Endodermal cell (in vitro differentiated cells): ENCODE measurements at regions not wholly inside any gene's neighbourhood (a gene's known extent, or its start where the extent isn't known, plus 50 kb on each side); places are given as distances from the start of the nearest gene placed in this dataset.

Source experiments
- DNase-seq: peaks from one replicate; pipeline ENCODE4 v3.0.0-alpha.2; 2017
- H3K27ac ChIP-seq: 2 replicates; pipeline ENCODE4 v1.5.1; 2013; ENCODE audit warnings: mild to moderate bottlenecking, low read depth, low read length, moderate library complexity
- H3K27me3 ChIP-seq: 2 replicates; pipeline ENCODE4 v1.6.1; 2013; ENCODE audit warnings: mild to moderate bottlenecking, low read length, moderate library complexity; ENCODE audit not compliant: insufficient read depth, control insufficient read depth, poor library complexity, severe bottlenecking
- H3K36me3 ChIP-seq: 2 replicates; pipeline ENCODE4 v1.7.0; 2013; ENCODE audit warnings: mild to moderate bottlenecking, low read length, moderate library complexity; ENCODE audit not compliant: control insufficient read depth, insufficient read depth
- H3K4me1 ChIP-seq: one replicate; pipeline ENCODE4 v1.7.0; 2013; ENCODE audit warnings: low read length; ENCODE audit not compliant: control insufficient read depth, insufficient read depth
- H3K4me3 ChIP-seq: 2 replicates; pipeline ENCODE4 v1.5.1; 2013; ENCODE audit warnings: mild to moderate bottlenecking, low read length, moderate library complexity
- H3K9ac ChIP-seq: 2 replicates; pipeline ENCODE4 v1.6.1; 2013; ENCODE audit warnings: mild to moderate bottlenecking, low read length, moderate library complexity; ENCODE audit not compliant: poor library complexity, severe bottlenecking; ENCODE audit errors: extremely low read depth
- H3K9me3 ChIP-seq: 2 replicates; pipeline ENCODE4 v1.6.1; 2013; ENCODE audit warnings: mild to moderate bottlenecking, low read length, moderate library complexity; ENCODE audit not compliant: control insufficient read depth
- H3K27ac Mint-ChIP-seq: 2 replicates; pipeline ENCODE4 v1.8.0; 2020; ENCODE audit warnings: mixed read lengths
- H3K27me3 Mint-ChIP-seq: 2 replicates; pipeline ENCODE4 v1.8.0; 2021; ENCODE audit warnings: mild to moderate bottlenecking, mixed read lengths; ENCODE audit not compliant: insufficient read depth
- H3K36me3 Mint-ChIP-seq: 2 replicates; pipeline ENCODE4 v1.8.0; 2020; ENCODE audit warnings: low read depth, mixed read lengths
- H3K4me1 Mint-ChIP-seq: 2 replicates; pipeline ENCODE4 v1.8.0; 2020; ENCODE audit warnings: mixed read lengths
- H3K4me3 Mint-ChIP-seq: 2 replicates; pipeline ENCODE4 v1.8.0; 2020; ENCODE audit warnings: mild to moderate bottlenecking, moderate library complexity, mixed read lengths
- H3K9me3 Mint-ChIP-seq: 2 replicates; pipeline ENCODE4 v1.8.0; 2020; ENCODE audit warnings: mild to moderate bottlenecking, mixed read lengths
- CTCF ChIP-seq: fragments of 200-600 bp; sonication (generic); conservative IDR thresholded peaks from 2 replicates; pipeline ENCODE4 v1.5.0; 2021; ENCODE audit warnings: antibody characterized with exemption, mild to moderate bottlenecking
- WGBS, 2 experiments: methylation state at CpG; one replicate each; pipeline versions ENCODE4 v1.1.5 to v1.1.7; 2013; ENCODE audit warnings: missing lambda C conversion rate in 2 of 2, mixed read lengths in 1 of 2; ENCODE audit not compliant: insufficient coverage in 1 of 2, insufficient read length in 1 of 2; 5-methylcytosine and 5-hydroxymethylcytosine counted together

DNA sequence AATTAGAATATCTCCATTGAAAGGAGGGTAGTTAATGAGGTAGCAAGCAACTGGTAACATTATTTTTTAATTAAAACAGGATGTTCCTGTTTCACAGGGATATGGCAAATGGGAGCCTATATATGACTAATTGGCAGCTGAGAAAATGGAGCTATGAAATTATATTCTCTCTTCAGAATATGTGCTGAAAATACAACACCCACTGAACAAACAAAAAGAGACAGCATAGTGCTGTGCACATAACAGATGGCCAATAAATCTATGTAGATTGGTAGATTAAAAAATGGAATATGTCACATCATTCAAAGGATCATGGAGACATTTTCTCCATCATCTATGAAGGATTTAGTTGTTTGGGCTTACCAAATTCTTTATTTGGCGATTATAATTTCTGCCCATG lies 362.0 kb downstream of the GPR37 start:
- no peak overlapping the region for H3K9ac ChIP-seq
- Mint-ChIP-seq H3K4me1 (no peaks in the 10 kb centered on the region), H3K36me3 (no peaks in the 10 kb centered on the region), H3K27ac (no peak overlapping the region), H3K9me3 (no peaks in the 10 kb centered on the region), H3K27me3 (no peaks in the 10 kb centered on the region), H3K4me3 (no peak overlapping the region)
- no peaks in the 10 kb centered on the region for H3K4me1 ChIP-seq
- no peak for DNase-seq
- no peaks in the 10 kb centered on the region for H3K9me3 ChIP-seq
- TF ChIP-seq CTCF = no peak
- 86 to 100% methylated on average over 1 of the region's 1 CpG for WGBS, 2 experiments
- no peaks in the 10 kb centered on the region for H3K27me3 ChIP-seq
- H3K27ac ChIP-seq = no peak overlapping the region
- H3K4me3 ChIP-seq = no peak overlapping the region
- no peaks in the 10 kb centered on the region for H3K36me3 ChIP-seq

DNA sequence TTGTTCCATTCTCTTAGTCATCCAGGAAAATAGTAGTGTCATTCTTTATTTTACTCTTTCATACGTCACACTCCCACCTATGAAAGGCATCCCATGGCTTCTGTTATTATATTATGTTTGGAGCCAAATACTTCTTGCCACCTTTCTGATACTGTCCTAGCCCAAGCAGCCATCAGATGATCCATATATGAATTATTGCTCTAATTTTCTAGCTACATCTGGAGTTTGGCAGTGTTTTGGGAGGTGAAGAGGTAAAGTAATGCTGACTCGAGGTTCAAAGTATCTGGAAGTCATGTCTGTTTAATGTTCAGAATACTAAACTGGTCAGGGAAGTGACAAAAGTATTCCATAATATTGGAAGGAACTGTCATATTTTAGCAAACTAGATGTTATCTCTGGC lies 362.5 kb downstream of the GPR37 start:
- H3K27ac Mint-ChIP-seq = no peak overlapping the region
- H3K4me1 ChIP-seq = no peaks in the 10 kb centered on the region
- no peak overlapping the region for H3K9ac ChIP-seq
- H3K27me3 ChIP-seq = no peaks in the 10 kb centered on the region
- H3K4me3 Mint-ChIP-seq = no peak overlapping the region
- H3K4me3 ChIP-seq = no peak overlapping the region
- H3K9me3 ChIP-seq = no peaks in the 10 kb centered on the region
- WGBS, 2 experiments = 96 to 100% methylated on average over 1 to 2 of the region's 2 CpGs
- no peaks in the 10 kb centered on the region for H3K36me3 ChIP-seq
- no peaks in the 10 kb centered on the region for H3K27me3 Mint-ChIP-seq
- no peak overlapping the region for H3K27ac ChIP-seq
- DNase-seq = no peak
- no peak for TF ChIP-seq CTCF
- H3K36me3 Mint-ChIP-seq = no peaks in the 10 kb centered on the region
- no peaks in the 10 kb centered on the region for H3K9me3 Mint-ChIP-seq
- no peaks in the 10 kb centered on the region for H3K4me1 Mint-ChIP-seq

GRCh38 chr7:124399941-124400340 lies 365.7 kb downstream of the GPR37 start:
- H3K27me3 ChIP-seq = no peaks in the 10 kb centered on the region
- H3K36me3 ChIP-seq = no peaks in the 10 kb centered on the region
- no peak for DNase-seq
- Mint-ChIP-seq H3K4me3 (no peak overlapping the region), H3K4me1 (no peaks in the 10 kb centered on the region), H3K36me3 (no peaks in the 10 kb centered on the region), H3K27ac (no peak overlapping the region), H3K27me3 (no peaks in the 10 kb centered on the region), H3K9me3 (peaks cover 1% of the 10 kb centered on the region)
- no peak for TF ChIP-seq CTCF
- H3K4me3 ChIP-seq = no peak overlapping the region
- H3K4me1 ChIP-seq = no peaks in the 10 kb centered on the region
- H3K9ac ChIP-seq = no peak overlapping the region
- H3K9me3 ChIP-seq = no peaks in the 10 kb centered on the region
- H3K27ac ChIP-seq = no peak overlapping the region
- WGBS, 2 experiments = 89 to 92% methylated on average over 1 of the region's 1 CpG
